ENCODE measurements at regions not wholly inside any gene's neighbourhood (a gene's known extent, or its start where the extent isn't known, plus 50 kb on each side); places are given as distances from the start of the nearest gene placed in this dataset.

DNA sequence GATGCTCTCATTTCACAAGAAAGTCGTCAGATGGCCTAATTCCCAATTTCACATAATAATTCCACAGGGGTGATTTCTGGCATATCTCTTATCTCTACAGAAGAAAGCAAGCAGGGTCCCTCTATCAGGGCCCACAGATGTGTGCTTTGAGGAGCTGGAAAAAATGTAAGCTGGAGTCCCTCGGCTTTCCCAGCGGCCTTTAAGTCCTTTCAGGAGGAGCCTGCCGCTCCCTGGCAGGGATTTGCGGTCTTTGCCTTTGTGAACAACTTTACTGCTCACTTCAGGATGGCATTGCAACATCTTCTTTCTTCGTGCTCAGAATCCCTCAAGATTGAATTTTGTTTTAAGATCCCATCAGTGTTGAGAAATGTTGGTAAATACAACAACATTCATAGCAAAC is 83.0 kb downstream of the FZD10 start:
- no peak for DNase-seq (ENCODE audit: low spot score in 2 of 2)
- H3K27me3 Mint-ChIP-seq: peaks cover 4% of the 10 kb centered on the region
- H3K27ac Mint-ChIP-seq: no peak overlapping the region
- ATAC-seq (ENCODE audit: low read depth): no peak
- peaks cover 12% of the 10 kb centered on the region for H3K9me3 Mint-ChIP-seq
- H3K4me3 Mint-ChIP-seq: no peak overlapping the region
- no peaks in the 10 kb centered on the region for H3K4me1 Mint-ChIP-seq
- H3K36me3 Mint-ChIP-seq: no peaks in the 10 kb centered on the region

DNA sequence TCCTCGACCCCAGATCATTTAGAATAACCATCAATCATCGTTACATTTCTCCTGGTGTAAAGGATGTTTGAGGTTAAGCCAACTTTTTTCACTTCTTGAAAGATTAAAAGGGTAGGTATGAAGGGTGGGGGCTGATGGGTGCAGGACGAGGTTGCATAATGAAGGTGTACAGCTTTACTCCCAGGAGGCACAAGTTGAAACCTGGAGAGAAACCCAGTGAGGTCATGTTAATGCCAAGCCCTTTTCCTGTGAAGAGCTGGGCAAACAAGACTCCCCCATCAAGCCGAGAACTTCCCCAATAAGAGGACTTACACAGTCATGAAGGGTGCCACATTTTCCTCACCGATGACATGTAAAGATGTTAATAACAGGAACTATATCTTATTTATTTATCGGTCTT is 84.3 kb downstream of the FZD10 start:
- H3K4me3 Mint-ChIP-seq: no peak overlapping the region
- H3K36me3 Mint-ChIP-seq: no peaks in the 10 kb centered on the region
- ATAC-seq (ENCODE audit: low read depth): no peak

DNA sequence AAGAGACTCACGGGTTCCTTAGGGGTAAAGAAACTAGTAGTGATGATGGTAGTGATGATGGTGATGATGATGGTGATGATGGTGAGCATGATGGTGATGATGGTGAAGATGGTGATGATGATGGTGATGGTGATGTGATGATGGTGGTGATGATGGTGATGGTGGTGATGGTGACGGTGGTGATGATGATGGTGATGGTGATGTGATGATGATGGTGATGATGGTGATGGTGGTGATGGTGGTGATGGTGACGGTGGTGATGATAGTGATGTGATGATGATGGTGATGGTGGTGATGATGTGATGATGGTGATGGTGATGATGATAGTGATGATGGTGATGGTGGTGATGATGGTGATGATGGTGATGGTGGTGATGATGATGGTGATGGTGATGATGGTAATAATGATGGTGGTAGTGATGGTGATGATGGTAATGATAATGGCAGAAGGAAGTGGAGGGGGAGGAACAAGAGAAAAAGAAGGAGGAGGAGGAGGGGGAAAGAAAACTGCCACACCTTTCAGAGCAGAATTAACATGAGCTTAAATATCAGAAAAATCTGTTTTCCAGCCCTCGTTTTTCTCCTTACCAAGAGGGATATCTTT is 85.5 kb downstream of the FZD10 start:
- peaks cover 6% of the 10 kb centered on the region for H3K9me3 Mint-ChIP-seq
- no peaks in the 10 kb centered on the region for H3K36me3 Mint-ChIP-seq
- H3K27ac Mint-ChIP-seq: peak overlapping the region; percentile 6
- H3K27me3 Mint-ChIP-seq: peaks cover 4% of the 10 kb centered on the region
- ATAC-seq (ENCODE audit: low read depth) (no peak), DNase-seq (ENCODE audit: low spot score in 2 of 2) (no peak)
- H3K4me1 Mint-ChIP-seq: no peaks in the 10 kb centered on the region
- no peak overlapping the region for H3K4me3 Mint-ChIP-seq

More for the DNA sequence above, 84.3 kb downstream of the FZD10 start:
- DNase-seq (ENCODE audit: low spot score in 2 of 2): no peak
- H3K27ac Mint-ChIP-seq: no peak overlapping the region
- peaks cover 4% of the 10 kb centered on the region for H3K27me3 Mint-ChIP-seq
- H3K9me3 Mint-ChIP-seq: peaks cover 11% of the 10 kb centered on the region
- H3K4me1 Mint-ChIP-seq: no peaks in the 10 kb centered on the region

DNA sequence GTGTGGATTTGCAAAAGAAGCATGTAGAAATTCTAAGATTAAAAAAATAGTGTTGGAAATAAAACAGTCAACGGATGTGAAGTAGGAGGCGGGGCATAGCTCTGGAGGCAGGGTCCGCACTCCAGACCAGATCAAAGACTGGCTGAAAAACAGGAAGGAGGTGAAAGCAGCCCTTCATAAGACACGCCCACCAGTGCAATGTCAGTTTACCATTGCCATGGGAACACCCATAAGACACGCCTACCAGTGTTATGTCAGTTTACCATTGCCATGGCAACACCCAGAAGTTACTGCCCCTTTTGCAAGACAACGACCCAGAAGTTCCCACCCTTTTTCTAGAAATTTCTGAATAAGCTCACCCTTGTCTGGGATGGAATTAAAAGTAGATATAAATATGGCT is 87.1 kb downstream of the FZD10 start:
- no peak overlapping the region for H3K4me3 Mint-ChIP-seq
- ATAC-seq (ENCODE audit: low read depth) (no peak), DNase-seq (ENCODE audit: low spot score in 2 of 2) (no peak)
- no peak overlapping the region for H3K27ac Mint-ChIP-seq
- H3K4me1 Mint-ChIP-seq: no peaks in the 10 kb centered on the region
- H3K9me3 Mint-ChIP-seq: peaks cover 6% of the 10 kb centered on the region
- peaks cover 4% of the 10 kb centered on the region for H3K27me3 Mint-ChIP-seq
- no peaks in the 10 kb centered on the region for H3K36me3 Mint-ChIP-seq

DNA sequence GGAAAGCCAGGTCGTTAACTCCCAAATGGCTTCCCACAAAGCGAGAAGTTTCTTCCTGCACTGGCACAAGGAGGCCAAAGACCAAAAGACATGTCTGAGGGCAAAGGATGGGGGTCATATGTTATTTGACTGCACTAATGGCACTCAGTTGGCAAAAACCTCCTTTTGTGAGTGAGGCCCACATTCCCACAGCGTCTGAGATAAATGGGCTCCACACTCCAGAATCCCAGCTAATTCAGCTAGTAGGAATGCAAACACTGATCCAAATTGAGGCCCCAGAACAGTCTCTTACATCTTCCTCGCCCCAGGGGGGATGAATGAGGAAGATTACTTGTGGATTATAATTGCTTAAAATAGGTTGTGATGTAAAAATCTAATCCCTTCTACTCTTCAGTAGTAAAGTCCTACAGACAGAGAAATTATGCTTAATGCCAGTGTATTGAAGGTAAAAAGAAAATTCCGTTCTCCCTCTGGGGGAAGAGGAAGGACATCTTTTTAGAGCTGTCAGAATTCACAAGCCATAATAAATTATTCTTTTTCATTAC is 86.4 kb upstream of the PIWIL1 start:
- H3K9me3 Mint-ChIP-seq: peaks cover 6% of the 10 kb centered on the region
- H3K36me3 Mint-ChIP-seq: no peaks in the 10 kb centered on the region
- no peak for DNase-seq (ENCODE audit: low spot score in 2 of 2)
- ATAC-seq (ENCODE audit: low read depth): no peak
- peaks cover 4% of the 10 kb centered on the region for H3K27me3 Mint-ChIP-seq
- H3K27ac Mint-ChIP-seq: no peak overlapping the region
- no peak overlapping the region for H3K4me3 Mint-ChIP-seq
- H3K4me1 Mint-ChIP-seq: no peaks in the 10 kb centered on the region

DNA sequence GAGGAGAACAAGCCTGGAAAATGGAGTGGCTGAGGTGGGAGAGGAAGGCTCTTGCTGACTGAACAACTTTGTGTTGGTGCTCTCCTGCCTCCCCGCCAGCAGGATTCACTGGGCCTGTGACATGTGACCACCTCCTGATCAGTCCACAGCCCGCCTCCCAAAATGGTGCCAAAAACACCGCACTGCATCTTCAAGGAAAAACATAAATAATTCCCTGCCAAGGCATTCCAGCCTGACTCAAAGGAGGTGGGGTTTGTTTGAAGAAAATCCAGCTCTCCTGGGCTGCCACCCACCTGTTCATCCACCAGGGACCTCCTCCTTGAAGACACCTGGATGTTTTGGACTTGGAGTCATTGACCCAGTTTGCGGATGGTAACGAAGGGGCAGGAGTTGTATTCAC is 83.8 kb upstream of the PIWIL1 start:
- Mint-ChIP-seq H3K27ac (no peak overlapping the region), H3K4me1 (no peaks in the 10 kb centered on the region), H3K4me3 (no peak overlapping the region), H3K36me3 (no peaks in the 10 kb centered on the region), H3K9me3 (no peaks in the 10 kb centered on the region), H3K27me3 (no peaks in the 10 kb centered on the region)
- no peak for DNase-seq (ENCODE audit: low spot score in 2 of 2)
- ATAC-seq (ENCODE audit: low read depth): no peak

DNA sequence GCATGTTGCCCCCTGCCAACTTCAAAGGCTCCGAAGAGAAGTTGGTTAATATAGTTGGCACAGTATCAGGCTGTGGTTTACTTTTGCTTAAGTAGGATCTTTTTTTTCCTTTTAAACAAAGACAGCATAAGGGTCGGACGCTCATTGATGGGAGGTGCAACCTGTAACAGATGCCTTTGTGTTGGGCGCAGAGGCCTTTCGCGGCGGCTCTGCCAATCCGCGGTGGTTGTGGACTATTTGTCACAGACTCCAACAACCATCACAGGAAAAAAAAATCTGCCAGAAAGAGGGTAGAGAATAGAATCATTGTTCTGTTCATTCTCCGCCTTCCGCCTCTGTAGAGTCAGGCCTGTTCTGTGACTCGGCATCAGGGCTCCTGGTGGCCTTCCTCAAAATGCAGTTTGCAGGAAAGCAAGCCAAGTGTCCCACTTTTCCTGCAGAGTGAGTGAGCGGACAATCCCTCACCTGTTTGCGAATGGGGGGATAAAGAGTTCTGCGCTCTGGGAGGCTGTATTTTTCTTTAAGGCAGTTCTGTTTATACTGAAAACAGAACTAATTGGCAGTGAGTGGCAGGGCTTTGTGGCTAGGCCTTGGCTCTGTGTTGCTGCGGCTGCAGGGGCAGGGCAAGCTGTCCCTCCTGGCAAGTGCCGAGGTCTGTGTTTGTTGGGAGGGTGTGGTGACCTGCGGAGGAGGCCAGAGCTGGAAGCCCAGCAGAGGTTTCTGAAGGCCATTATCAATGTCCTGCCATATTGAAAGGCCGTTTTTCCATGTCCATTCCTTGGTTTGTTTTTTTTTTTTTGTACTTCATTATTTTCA is 83.0 kb upstream of the PIWIL1 start:
- Mint-ChIP-seq H3K9me3 (no peaks in the 10 kb centered on the region), H3K36me3 (no peaks in the 10 kb centered on the region), H3K27ac (no peak overlapping the region), H3K4me3 (no peak overlapping the region), H3K4me1 (no peaks in the 10 kb centered on the region), H3K27me3 (no peaks in the 10 kb centered on the region)
- DNase-seq (ENCODE audit: low spot score in 2 of 2): no peak
- ATAC-seq (ENCODE audit: low read depth): no peak

DNA sequence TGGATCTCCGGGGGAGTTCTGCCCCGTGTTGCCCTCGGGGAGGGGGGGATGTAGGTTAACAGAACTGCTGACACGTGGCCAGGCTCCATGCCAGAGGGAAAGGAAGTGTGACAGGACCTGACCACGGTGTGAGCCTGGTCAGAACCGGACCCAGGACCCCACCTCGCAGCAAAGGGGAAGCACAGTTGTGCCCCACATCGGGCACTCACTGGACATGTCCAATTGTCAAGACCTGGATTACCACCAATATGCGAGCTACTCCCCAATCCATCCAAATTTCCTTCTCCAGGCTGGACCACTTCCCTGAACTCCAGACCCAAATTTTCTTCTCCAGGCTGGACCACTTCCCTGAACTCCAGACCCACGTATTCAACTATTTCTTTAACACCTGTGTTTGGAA is 78.8 kb upstream of the PIWIL1 start:
- no peaks in the 10 kb centered on the region for H3K36me3 Mint-ChIP-seq
- no peak for DNase-seq (ENCODE audit: low spot score in 2 of 2)
- H3K4me1 Mint-ChIP-seq: no peaks in the 10 kb centered on the region
- no peak overlapping the region for H3K4me3 Mint-ChIP-seq
- H3K27ac Mint-ChIP-seq: no peak overlapping the region
- no peak for ATAC-seq (ENCODE audit: low read depth)
- peaks cover 1% of the 10 kb centered on the region for H3K9me3 Mint-ChIP-seq
- no peaks in the 10 kb centered on the region for H3K27me3 Mint-ChIP-seq

DNA sequence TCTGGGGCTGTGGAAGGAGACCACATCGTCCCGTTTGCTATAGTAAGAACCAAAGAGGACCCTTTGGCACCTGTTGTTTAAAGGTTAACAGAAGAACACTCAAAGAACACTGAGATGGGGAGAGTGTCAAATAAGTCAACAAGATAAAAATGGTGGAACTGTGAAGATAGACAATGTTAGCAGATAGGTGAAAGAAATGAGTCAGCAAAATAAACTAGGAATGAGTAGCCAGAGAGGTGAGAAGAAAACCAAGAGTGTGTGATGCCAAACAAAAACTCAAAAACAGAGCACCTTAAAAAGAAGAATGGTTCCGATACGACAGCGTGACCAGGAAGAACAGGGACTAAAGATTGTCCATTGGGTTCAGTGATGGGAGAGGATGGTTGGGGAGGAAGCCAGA is 74.7 kb upstream of the PIWIL1 start:
- Mint-ChIP-seq H3K36me3 (no peaks in the 10 kb centered on the region), H3K27ac (no peak overlapping the region), H3K9me3 (peaks cover 3% of the 10 kb centered on the region), H3K4me1 (no peaks in the 10 kb centered on the region), H3K4me3 (no peak overlapping the region), H3K27me3 (no peaks in the 10 kb centered on the region)
- ATAC-seq (ENCODE audit: low read depth) (no peak), DNase-seq (ENCODE audit: low spot score in 2 of 2) (no peak)

DNA sequence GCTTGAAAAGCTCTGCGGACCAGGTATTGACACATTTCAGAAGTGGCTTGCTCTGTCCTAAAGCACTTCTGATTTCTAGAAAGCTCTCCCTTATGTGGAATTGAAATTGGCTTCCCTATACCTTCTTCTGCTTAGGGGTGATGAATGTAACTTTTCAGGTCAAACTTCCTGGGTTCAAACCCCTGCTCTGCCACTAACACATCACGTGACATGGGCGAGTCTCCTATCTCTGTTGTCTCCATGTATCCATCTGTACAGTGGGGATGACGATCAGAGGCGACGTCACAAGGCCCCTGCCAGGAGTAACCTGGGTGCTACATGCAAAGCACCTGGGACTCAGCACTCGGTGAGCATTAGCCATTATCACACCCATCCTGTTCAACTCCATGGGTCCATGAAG is 73.7 kb upstream of the PIWIL1 start:
- Mint-ChIP-seq H3K36me3 (no peaks in the 10 kb centered on the region), H3K27me3 (no peaks in the 10 kb centered on the region), H3K9me3 (peaks cover 3% of the 10 kb centered on the region), H3K4me1 (no peaks in the 10 kb centered on the region), H3K27ac (no peak overlapping the region), H3K4me3 (no peak overlapping the region)
- DNase-seq (ENCODE audit: low spot score in 2 of 2): no peak
- ATAC-seq (ENCODE audit: low read depth): no peak

DNA sequence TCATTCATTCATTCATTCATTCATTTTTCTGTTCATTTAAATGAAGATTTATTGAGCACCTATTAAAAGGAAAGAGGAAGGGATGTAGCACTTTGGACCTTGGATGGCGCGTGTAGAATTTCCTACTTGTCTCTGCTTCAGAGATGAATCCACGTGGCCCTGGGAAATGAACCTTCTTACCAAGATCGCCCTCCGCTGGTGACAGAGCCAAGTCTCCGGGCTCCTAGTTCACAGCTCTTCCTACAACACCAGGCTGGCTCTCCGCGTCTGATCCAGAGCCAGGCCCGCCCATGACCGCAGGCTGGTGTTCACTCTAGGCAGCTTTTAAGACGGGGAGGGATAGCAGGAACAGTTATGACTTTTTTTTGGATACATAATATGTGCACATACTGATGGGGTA is 70.9 kb upstream of the PIWIL1 start:
- Mint-ChIP-seq H3K27ac (no peak overlapping the region), H3K9me3 (peaks cover 2% of the 10 kb centered on the region)

DNA sequence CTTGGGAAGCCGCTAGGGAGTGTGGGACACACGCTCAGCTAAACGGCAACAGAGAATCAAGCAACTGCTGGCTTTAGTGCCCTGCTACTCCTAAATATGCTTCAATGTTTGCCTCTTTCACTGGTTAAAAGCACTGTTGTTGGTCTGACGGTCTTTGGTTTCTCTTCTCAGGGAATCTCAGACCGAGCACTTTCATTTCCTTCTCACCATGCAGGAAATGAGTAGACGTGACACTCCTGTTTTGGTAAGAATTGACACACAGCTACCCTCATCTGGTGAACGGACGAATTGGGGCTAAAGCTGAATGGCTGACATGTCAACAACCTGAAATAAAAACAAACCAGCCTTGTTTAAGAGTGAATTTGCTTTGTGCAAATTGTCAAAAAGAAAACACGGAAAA is 57.5 kb upstream of the PIWIL1 start:
- no peak for ATAC-seq (ENCODE audit: low read depth)
- Mint-ChIP-seq H3K36me3 (no peaks in the 10 kb centered on the region), H3K27ac (no peak overlapping the region), H3K4me3 (no peak overlapping the region), H3K27me3 (peaks cover under 1% of the 10 kb centered on the region), H3K9me3 (peaks cover 6% of the 10 kb centered on the region), H3K4me1 (no peaks in the 10 kb centered on the region)
- DNase-seq (ENCODE audit: low spot score in 2 of 2): no peak

More for the DNA sequence above, 70.9 kb upstream of the PIWIL1 start:
- no peak for DNase-seq (ENCODE audit: low spot score in 2 of 2)
- Mint-ChIP-seq H3K4me1 (no peaks in the 10 kb centered on the region), H3K36me3 (no peaks in the 10 kb centered on the region), H3K27me3 (no peaks in the 10 kb centered on the region), H3K4me3 (no peak overlapping the region)
- ATAC-seq (ENCODE audit: low read depth): no peak

DNA sequence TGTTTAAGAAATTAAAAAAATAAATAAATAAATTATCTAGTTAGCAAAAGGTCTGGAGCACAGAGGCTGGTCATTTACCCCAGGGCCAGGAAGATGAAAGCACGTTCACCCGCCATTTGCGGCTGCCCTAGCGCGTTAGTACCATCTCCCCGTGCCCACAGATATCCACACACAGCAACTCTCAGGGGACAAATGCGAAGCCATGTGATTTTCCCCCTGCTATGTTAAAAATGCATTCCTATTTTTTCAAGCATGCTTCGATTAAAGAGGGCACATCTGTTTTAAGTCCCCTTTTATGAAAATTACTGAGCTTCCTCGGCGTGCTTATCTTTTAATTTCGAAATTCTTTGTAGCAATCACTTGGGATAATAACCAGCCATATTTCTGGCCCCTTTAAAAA is 56.9 kb upstream of the PIWIL1 start:
- ATAC-seq (ENCODE audit: low read depth) (no peak), DNase-seq (ENCODE audit: low spot score in 2 of 2) (no peak)
- Mint-ChIP-seq H3K4me1 (no peaks in the 10 kb centered on the region), H3K27me3 (no peaks in the 10 kb centered on the region), H3K4me3 (no peak overlapping the region), H3K9me3 (peaks cover 4% of the 10 kb centered on the region), H3K36me3 (no peaks in the 10 kb centered on the region), H3K27ac (no peak overlapping the region)

DNA sequence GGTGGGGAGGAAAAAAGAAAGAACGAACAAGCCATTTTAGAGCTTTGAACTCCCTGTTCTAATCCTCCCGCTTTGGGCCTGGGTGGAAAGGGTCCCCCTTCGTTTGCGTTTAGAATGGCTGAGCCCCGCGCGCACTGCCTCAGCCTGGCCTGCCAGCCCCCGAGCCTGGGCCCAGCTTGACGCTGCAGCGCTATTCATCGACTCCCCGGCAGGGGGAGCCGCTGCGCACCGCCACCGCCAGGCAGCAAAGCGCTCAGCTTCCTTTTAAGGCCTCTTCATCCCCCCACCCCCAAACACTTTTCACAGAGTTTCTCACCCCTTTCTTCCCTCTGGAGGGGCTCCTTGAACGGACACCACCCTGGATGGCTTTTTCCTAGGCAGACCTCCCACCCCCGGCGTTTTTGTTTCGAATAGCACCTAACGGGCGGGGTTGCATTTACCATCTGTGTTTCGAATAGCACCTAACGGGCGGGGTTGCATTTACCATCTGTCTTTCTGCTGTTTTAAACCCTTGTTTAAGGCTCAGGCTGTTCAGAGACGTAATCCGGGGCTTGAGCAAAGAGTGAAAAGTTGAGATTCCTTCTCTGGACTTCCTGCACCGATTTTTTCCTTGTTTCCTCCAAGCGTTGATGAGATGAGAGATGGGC is 56.4 kb upstream of the PIWIL1 start:
- H3K4me3 Mint-ChIP-seq: no peak overlapping the region
- H3K27me3 Mint-ChIP-seq: no peaks in the 10 kb centered on the region
- ATAC-seq (ENCODE audit: low read depth) (no peak), DNase-seq (ENCODE audit: low spot score in 2 of 2) (no peak)
- H3K27ac Mint-ChIP-seq: no peak overlapping the region
- H3K9me3 Mint-ChIP-seq: peaks cover 4% of the 10 kb centered on the region
- no peaks in the 10 kb centered on the region for H3K36me3 Mint-ChIP-seq
- no peaks in the 10 kb centered on the region for H3K4me1 Mint-ChIP-seq
